ENCODE measurements at regions not wholly inside any gene's neighbourhood (a gene's known extent, or its start where the extent isn't known, plus 50 kb on each side); places are given as distances from the start of the nearest gene placed in this dataset.

- no peak for ATAC-seq
- DNase-seq: no peak
- intact Hi-C loops (cut with DNase I): no loop called here
These were observed 1452.6 kb downstream of the PCDH7 start for GRCh38 chr4:32172761-32173160.

- DNase-seq (no peak), ATAC-seq (no peak)
- intact Hi-C loops (cut with DNase I): no loop called here
These were observed 1459.9 kb downstream of the PCDH7 start for GRCh38 chr4:32180086-32180485.

GRCh38 chr4:32184186-32184585 lies 1464.0 kb downstream of the PCDH7 start:
- no peak for DNase-seq
- intact Hi-C loops (cut with DNase I): no loop called here
- ATAC-seq: no peak

- no peak for DNase-seq
- intact Hi-C loops (cut with DNase I): no loop called here
- no peak for ATAC-seq
These were observed 1469.0 kb downstream of the PCDH7 start for GRCh38 chr4:32189130-32189529.

- DNase-seq (no peak), ATAC-seq (no peak)
- intact Hi-C loops (cut with DNase I): no loop called here
These were observed 1469.6 kb downstream of the PCDH7 start for GRCh38 chr4:32189788-32190187.

GRCh38 chr4:32191961-32192360 lies 1471.8 kb downstream of the PCDH7 start:
- intact Hi-C loops (cut with DNase I): no loop called here
- no peak for ATAC-seq

GRCh38 chr4:32192363-32192762 lies 1472.2 kb downstream of the PCDH7 start:
- no peak for DNase-seq
- intact Hi-C loops (cut with DNase I): no loop called here
- ATAC-seq: no peak

More at GRCh38 chr4:32191961-32192360, 1471.8 kb downstream of the PCDH7 start:
- DNase-seq: no peak

GRCh38 chr4:32192991-32193390 lies 1472.8 kb downstream of the PCDH7 start:
- intact Hi-C loops (cut with DNase I): no loop called here
- no peak for DNase-seq
- ATAC-seq: no peak

GRCh38 chr4:32196950-32197688 lies 1477.0 kb downstream of the PCDH7 start:
- intact Hi-C loops (cut with DNase I): no loop called here
- ATAC-seq: no peak
- DNase-seq: no peak

GRCh38 chr4:32199639-32200038 lies 1479.5 kb downstream of the PCDH7 start:
- intact Hi-C loops (cut with DNase I): no loop called here
- no peak for ATAC-seq
- DNase-seq: no peak

GRCh38 chr4:32203340-32203739 lies 1483.2 kb downstream of the PCDH7 start:
- DNase-seq (no peak), ATAC-seq (no peak)
- intact Hi-C loops (cut with DNase I): no loop called here

GRCh38 chr4:32206756-32207155 lies 1486.6 kb downstream of the PCDH7 start:
- no peak for DNase-seq
- intact Hi-C loops (cut with DNase I): no loop called here
- ATAC-seq: no peak

GRCh38 chr4:32207456-32207855 lies 1487.3 kb downstream of the PCDH7 start:
- intact Hi-C loops (cut with DNase I): no loop called here
- no peak for ATAC-seq

GRCh38 chr4:32215277-32215676 lies 1495.1 kb downstream of the PCDH7 start:
- no peak for DNase-seq
- intact Hi-C loops (cut with DNase I): no loop called here
- ATAC-seq: no peak

More at GRCh38 chr4:32207456-32207855, 1487.3 kb downstream of the PCDH7 start:
- no peak for DNase-seq

GRCh38 chr4:32216502-32216901 lies 1496.3 kb downstream of the PCDH7 start:
- intact Hi-C loops (cut with DNase I): no loop called here
- DNase-seq: no peak
- no peak for ATAC-seq

- DNase-seq: no peak
- ATAC-seq: no peak
- intact Hi-C loops (cut with DNase I): no loop called here
These were observed 1499.3 kb downstream of the PCDH7 start for GRCh38 chr4:32219306-32220075.

- intact Hi-C loops (cut with DNase I): no loop called here
- no peak for ATAC-seq
- DNase-seq: no peak
These were observed 1506.0 kb downstream of the PCDH7 start for GRCh38 chr4:32226204-32226603.

GRCh38 chr4:32226733-32227132 lies 1506.6 kb downstream of the PCDH7 start:
- intact Hi-C loops (cut with DNase I): no loop called here
- no peak for ATAC-seq
- DNase-seq: no peak

- intact Hi-C loops (cut with DNase I): no loop called here
- DNase-seq: no peak
- no peak for ATAC-seq
These were observed 1523.8 kb downstream of the PCDH7 start for GRCh38 chr4:32243926-32244325.

GRCh38 chr4:32249040-32249439 lies 1528.9 kb downstream of the PCDH7 start:
- no peak for ATAC-seq

GRCh38 chr4:32251126-32251525 lies 1531.0 kb downstream of the PCDH7 start:
- DNase-seq (no peak), ATAC-seq (no peak)
- intact Hi-C loops (cut with DNase I): no loop called here

More at GRCh38 chr4:32249040-32249439, 1528.9 kb downstream of the PCDH7 start:
- no peak for DNase-seq
- intact Hi-C loops (cut with DNase I): no loop called here

Data from left cardiac atrium (tissue), 4 donors.